Lung (tissue), 11 donors: ENCODE measurements at regions not wholly inside any gene's neighbourhood (a gene's known extent, or its start where the extent isn't known, plus 50 kb on each side); places are given as distances from the start of the nearest gene placed in this dataset.
"Not testable (repeated sequence)": the region's sequence is repeated elsewhere in the genome, so short reads cannot be mapped to it uniquely, and the experiment has no call there.

Source experiments
- ATAC-seq: fragments of 200-7000 bp; cut with Tn5 transposase; one replicate; pipeline ENCODE4 v1.9.1; 2020; ENCODE audit warnings: moderate number of reproducible peaks; ENCODE audit not compliant: insufficient read depth, low FRiP score
- DNase-seq, 3 donors: peaks; one replicate each; pipeline ENCODE4 v3.0.0-alpha.2; 2013 to 2017
- H3K27ac ChIP-seq, 2 donors: one replicate each; pipeline ENCODE4 v1.5.1; 2013; ENCODE audit warnings: mild to moderate bottlenecking in 2 of 2, moderate library complexity in 2 of 2, control low read depth in 1 of 2, inconsistent platforms in 1 of 2, low read depth in 1 of 2, low read length in 1 of 2
- H3K27me3 ChIP-seq, 3 donors: one replicate each; pipeline ENCODE4 v1.5.1; 2013; ENCODE audit warnings: low read length in 2 of 3; ENCODE audit not compliant: control insufficient read depth in 3 of 3, insufficient read depth in 3 of 3
- H3K36me3 ChIP-seq, 4 donors: one replicate each; pipeline ENCODE4 v1.5.1; 2013; ENCODE audit warnings: low read length in 4 of 4, mild to moderate bottlenecking in 1 of 4, moderate library complexity in 1 of 4; ENCODE audit not compliant: control insufficient read depth in 4 of 4, insufficient read depth in 4 of 4
- H3K4me1 ChIP-seq, 5 donors: one replicate each; pipeline ENCODE4 v1.5.1; 2013; ENCODE audit warnings: low read length in 5 of 5, mild to moderate bottlenecking in 2 of 5, moderate library complexity in 1 of 5; ENCODE audit not compliant: control insufficient read depth in 5 of 5, insufficient read depth in 5 of 5
- H3K4me3 ChIP-seq: one replicate; pipeline ENCODE4 v1.5.1; 2013; ENCODE audit warnings: mild to moderate bottlenecking, control low read depth, moderate library complexity
- H3K9ac ChIP-seq, 2 donors: one replicate each; pipeline ENCODE4 v1.5.1; 2013; ENCODE audit warnings: low read length in 2 of 2, control low read depth in 1 of 2; ENCODE audit not compliant: insufficient read depth in 1 of 2
- H3K9me3 ChIP-seq, 4 donors: one replicate each; pipeline ENCODE4 v1.5.1; 2013; ENCODE audit warnings: low read length in 3 of 4, mild to moderate bottlenecking in 1 of 4, moderate library complexity in 1 of 4; ENCODE audit not compliant: control insufficient read depth in 4 of 4, insufficient read depth in 3 of 4
- WGBS, 2 donors: extraction: QIAGEN DNeasy Blood & Tissue Kit; methylation state at CpG; one replicate each; pipeline ENCODE4 v1.1.7; 2013; 5-methylcytosine and 5-hydroxymethylcytosine counted together
- TF ChIP-seq, protein P1 (sequence below): IDR thresholded peaks from 2 replicates; pipeline ENCODE4 v1.5.1; 2012; ENCODE audit warnings: mild to moderate bottlenecking; ENCODE audit errors: control extremely low read depth, extremely low read depth
- donor health status: control.
- donor health status: control.
- donor health status: Bipolar disorder and iron deficiency.
- donor health status: healthy.
- donor health status: DM: yes; HTN: yes; CAD: no.

DNA sequence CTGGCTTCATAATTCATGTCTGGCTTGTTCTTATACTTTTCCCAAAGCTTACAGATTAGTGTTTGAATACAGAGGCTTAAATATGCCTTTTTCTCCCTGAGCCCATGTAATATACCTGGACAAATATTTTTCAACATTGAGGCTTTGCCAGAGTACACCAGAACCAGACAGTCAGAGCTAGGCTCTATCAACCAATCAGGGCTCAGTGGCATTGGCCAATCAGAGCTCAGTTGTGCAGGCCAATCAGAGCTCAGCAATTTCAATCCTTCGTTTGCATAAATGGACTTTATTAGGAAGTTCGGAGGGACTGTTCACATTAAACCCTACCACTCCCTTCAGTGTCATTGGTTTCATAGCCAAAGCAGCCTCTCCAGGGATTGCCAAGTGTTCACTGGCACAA is 51.2 kb upstream of the TMSB15B start:
- 82 to 94% methylated on average over 2 of the region's 2 CpGs for WGBS, 2 donors
- no peak overlapping the region for H3K9ac ChIP-seq

DNA sequence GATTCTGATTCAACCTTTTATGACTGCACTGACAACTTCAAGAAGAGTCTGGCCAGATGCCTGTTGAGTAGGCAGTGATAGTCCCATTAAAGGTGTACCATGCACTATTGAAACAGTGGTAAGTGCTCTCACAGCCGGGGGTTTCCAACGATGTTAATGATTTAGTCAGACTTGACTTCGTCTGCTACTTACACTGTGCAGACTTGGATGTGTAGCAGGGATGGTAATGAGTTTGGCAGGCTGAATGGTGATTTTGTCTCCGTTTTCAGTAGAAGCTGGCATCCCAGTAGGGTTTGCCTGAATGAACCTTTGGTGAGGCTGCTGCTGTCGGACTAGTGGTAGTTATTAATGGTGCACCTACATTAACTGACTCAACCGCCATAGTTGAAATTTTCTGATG is 52.0 kb upstream of the TMSB15B start:
- peaks cover 3 to 25% (median 10%) of the 10 kb centered on the region in 3 donors for H3K27me3 ChIP-seq
- DNase-seq, result no peak
- WGBS, 2 donors, result 75 to 95% methylated on average over 6 of the region's 6 CpGs

More for the DNA sequence above, 51.2 kb upstream of the TMSB15B start:
- Histone ChIP-seq H3K4me3 (no peak overlapping the region), H3K27me3 (peaks cover 3 to 22% (median 10%) of the 10 kb centered on the region in 3 donors), H3K9me3 (peaks cover 0 to 3% (median 0%) of the 10 kb centered on the region in 4 donors), H3K27ac (no peak overlapping the region), H3K36me3 (no peaks in the 10 kb centered on the region), H3K4me1 (no peaks in the 10 kb centered on the region)
- ATAC-seq (no peak), DNase-seq (no peak)
- TF ChIP-seq, protein P1, sequence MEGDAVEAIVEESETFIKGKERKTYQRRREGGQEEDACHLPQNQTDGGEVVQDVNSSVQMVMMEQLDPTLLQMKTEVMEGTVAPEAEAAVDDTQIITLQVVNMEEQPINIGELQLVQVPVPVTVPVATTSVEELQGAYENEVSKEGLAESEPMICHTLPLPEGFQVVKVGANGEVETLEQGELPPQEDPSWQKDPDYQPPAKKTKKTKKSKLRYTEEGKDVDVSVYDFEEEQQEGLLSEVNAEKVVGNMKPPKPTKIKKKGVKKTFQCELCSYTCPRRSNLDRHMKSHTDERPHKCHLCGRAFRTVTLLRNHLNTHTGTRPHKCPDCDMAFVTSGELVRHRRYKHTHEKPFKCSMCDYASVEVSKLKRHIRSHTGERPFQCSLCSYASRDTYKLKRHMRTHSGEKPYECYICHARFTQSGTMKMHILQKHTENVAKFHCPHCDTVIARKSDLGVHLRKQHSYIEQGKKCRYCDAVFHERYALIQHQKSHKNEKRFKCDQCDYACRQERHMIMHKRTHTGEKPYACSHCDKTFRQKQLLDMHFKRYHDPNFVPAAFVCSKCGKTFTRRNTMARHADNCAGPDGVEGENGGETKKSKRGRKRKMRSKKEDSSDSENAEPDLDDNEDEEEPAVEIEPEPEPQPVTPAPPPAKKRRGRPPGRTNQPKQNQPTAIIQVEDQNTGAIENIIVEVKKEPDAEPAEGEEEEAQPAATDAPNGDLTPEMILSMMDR, result no peak

DNA sequence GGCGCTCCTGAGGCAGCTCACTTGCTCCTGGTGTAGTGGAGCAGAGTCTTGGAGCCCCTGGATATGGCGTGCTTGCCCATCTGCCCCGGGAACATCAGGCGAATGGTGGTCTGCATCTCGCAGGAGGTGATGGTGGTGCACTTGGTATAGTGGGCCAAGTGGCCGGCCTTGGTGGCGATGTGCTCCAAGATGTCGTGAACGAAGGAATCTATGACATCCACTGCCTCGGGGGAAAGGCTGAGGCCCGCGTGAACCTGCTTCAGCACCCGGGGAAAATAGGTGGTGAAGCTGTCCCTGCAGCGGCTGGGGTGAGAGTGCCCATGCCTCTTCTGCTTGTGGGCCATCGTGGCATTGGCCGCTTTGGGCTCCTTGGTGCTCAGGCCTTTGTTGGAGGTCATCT is 58.1 kb upstream of the TMSB15B start:
- no peak for ATAC-seq
- Histone ChIP-seq H3K4me1 (no peaks in the 10 kb centered on the region), H3K27ac (no peak overlapping the region), H3K9ac (no peak overlapping the region), H3K4me3 (no peak overlapping the region), H3K36me3 (no peaks in the 10 kb centered on the region), H3K27me3 (peaks cover 0 to 11% (median 3%) of the 10 kb centered on the region in 3 donors), H3K9me3 (peaks cover 0 to 19% (median 4%) of the 10 kb centered on the region in 4 donors)
- DNase-seq, result no peak
- TF ChIP-seq, protein P1, result no peak
- WGBS, 2 donors, result 86 to 97% methylated on average over 14 to 16 of the region's 16 CpGs

More for the DNA sequence above, 52.0 kb upstream of the TMSB15B start:
- Histone ChIP-seq H3K27ac (no peak overlapping the region), H3K4me1 (no peaks in the 10 kb centered on the region), H3K4me3 (no peak overlapping the region), H3K9ac (no peak overlapping the region), H3K9me3 (peaks cover 0 to 3% (median 0%) of the 10 kb centered on the region in 4 donors), H3K36me3 (no peaks in the 10 kb centered on the region)
- no peak for ATAC-seq
- TF ChIP-seq, protein P1, result no peak

DNA sequence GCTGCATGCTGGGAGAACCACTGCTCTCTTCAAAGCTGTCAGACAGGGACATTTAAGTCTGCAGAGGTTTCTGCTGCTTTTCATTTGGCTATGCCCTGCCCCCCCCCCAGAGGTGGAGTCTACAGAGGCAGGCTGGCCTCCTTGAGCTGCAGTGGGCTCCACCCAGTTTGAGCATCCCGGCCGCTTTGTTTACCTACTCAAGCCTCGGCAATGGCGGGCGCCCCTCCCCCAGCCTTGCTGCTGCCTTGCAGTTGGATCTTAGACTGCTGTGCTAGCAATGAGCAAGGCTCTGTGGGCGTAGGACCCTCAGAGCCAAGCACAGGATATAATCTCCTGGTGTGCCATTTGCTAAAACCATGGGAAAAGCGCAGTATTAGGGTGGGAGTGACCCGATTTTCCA is 59.8 kb upstream of the TMSB15B start:
- DNase-seq, ATAC-seq: not testable (repeated sequence)

More for the DNA sequence above, 59.8 kb upstream of the TMSB15B start:
- H3K27me3 ChIP-seq, H3K36me3 ChIP-seq, H3K4me3 ChIP-seq, H3K9ac ChIP-seq, H3K27ac ChIP-seq, H3K4me1 ChIP-seq: not testable (repeated sequence)
- 89 to 100% methylated on average over 5 to 8 of the region's 8 CpGs for WGBS, 2 donors
- peaks cover 0 to 19% (median 4%) of the 10 kb centered on the region in 4 donors for H3K9me3 ChIP-seq
